ENCODE measurements at regions not wholly inside any gene's neighbourhood (a gene's known extent, or its start where the extent isn't known, plus 50 kb on each side); places are given as distances from the start of the nearest gene placed in this dataset.
A peak's percentile ranks its signal among the peaks of the same experiment; 100 is the strongest.

DNA sequence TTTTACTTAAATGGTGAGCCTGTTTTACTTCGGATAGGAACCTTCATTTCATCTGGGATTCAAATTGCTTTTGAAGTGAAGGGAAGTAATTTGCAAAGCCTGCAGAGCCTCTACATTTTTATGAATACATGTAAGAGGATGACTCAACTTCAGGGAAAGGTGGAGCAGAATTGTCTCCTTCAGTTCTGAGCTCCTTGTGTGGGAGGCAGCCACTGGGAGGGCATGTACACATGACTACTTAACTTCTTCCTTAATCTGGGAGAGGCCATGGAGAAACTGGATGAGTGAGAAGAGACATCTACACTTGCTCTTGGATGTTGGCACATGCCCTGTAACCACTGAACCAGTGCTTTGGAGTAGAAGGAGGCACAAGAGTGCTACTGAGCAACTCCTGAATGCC, 145.1 kb upstream of the NRSN1 start:
- DNase-seq (ENCODE audit: low read depth): peak; percentile 25
- H3K36me3 ChIP-seq (ENCODE audit: control insufficient read depth, insufficient read depth, low read length): no peaks in the 10 kb centered on the region
- no peaks in the 10 kb centered on the region for H3K27me3 ChIP-seq (ENCODE audit: control insufficient read depth, insufficient read depth, low read length)
- H3K4me3 ChIP-seq (ENCODE audit: low read depth, low read length): no peak overlapping the region
- no peak for TF ChIP-seq CTCF (IDR thresholded peaks at IDR 0.05; ENCODE audit: insufficient read depth, low read length, poor library complexity, severe bottlenecking)

DNA sequence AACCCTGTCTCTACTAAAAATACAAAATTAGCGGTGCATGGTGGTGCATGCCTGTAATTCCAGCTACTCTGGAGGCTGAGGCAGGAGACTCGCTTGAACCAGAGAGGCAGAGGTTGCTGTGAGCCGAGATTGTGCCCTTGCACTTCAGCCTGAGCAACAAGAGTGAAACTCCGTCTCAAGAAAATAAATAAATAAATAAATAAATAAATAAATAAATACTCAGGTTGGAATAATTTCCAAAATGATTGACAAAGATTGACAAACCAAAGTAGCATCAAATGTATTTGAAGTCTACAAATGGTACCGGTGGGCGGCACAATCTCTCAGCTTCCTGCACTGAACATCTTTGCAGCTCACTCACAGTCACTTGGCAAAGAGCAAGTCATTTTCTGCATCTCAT, 144.1 kb upstream of the NRSN1 start:
- H3K27me3 ChIP-seq (ENCODE audit: control insufficient read depth, insufficient read depth, low read length): no peaks in the 10 kb centered on the region
- H3K4me3 ChIP-seq (ENCODE audit: low read depth, low read length): no peak overlapping the region
- H3K36me3 ChIP-seq (ENCODE audit: control insufficient read depth, insufficient read depth, low read length): no peaks in the 10 kb centered on the region
- no peak for DNase-seq (ENCODE audit: low read depth)
- no peak for TF ChIP-seq CTCF (IDR thresholded peaks at IDR 0.05; ENCODE audit: insufficient read depth, low read length, poor library complexity, severe bottlenecking)

GRCh38 chr6:23983735-23984134, 142.3 kb upstream of the NRSN1 start:
- H3K27me3 ChIP-seq (ENCODE audit: control insufficient read depth, insufficient read depth, low read length): no peaks in the 10 kb centered on the region
- no peak overlapping the region for H3K4me3 ChIP-seq (ENCODE audit: low read depth, low read length)
- no peak for TF ChIP-seq CTCF (IDR thresholded peaks at IDR 0.05; ENCODE audit: insufficient read depth, low read length, poor library complexity, severe bottlenecking)
- DNase-seq (ENCODE audit: low read depth): no peak
- no peaks in the 10 kb centered on the region for H3K36me3 ChIP-seq (ENCODE audit: control insufficient read depth, insufficient read depth, low read length)

DNA sequence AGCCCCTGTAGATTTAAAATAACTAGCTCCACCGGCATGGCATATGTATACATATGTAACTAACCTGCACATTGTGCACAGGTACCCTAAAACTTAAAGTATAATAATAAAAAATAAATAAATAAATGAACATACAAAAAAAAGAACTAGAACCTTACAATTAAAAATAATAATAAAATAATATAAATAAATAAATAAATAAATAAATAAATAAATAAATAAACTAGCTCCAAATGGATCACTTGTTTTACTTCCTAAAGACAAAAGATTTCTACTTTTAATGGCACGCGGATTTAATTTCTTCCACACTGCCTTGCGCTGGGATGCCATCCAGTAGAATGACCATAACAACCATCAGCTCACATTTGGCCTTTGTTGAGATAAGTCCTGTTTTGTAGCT, 141.0 kb upstream of the NRSN1 start:
- TF ChIP-seq CTCF (IDR thresholded peaks at IDR 0.05; ENCODE audit: insufficient read depth, low read length, poor library complexity, severe bottlenecking): no peak
- no peak overlapping the region for H3K4me3 ChIP-seq (ENCODE audit: low read depth, low read length)

DNA sequence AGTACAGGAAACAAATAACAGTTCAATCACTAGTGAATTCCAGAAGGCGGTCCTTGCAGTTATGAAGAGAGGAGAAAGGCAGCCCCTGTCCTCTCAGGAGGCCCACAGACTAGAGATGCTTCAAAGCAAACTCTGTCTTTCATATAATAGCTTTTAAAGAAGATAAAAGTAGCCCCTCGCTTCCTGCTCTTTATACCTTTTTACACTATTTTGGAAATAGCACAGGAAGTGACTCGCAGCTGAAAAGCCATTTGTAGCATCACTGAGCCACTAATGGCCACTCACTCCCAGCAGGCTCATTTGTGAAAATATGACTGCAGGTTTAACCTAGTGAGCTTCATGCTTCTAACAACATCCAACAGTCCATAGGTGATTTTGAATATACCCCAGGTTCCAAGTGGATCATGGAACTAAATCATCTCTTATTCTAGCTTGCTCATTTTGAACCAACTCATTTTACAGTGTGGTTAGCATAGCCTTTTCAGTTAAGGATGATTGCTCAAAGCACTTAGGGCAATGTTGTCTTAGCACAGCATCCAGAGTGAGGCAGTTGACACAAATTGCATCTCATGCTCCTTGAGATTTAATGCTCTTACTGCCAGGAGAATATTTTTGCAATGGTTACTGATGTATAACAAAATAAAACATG, 136.0 kb upstream of the NRSN1 start:
- H3K4me3 ChIP-seq (ENCODE audit: low read depth, low read length): no peak overlapping the region
- H3K36me3 ChIP-seq (ENCODE audit: control insufficient read depth, insufficient read depth, low read length): no peaks in the 10 kb centered on the region
- no peak for TF ChIP-seq CTCF (IDR thresholded peaks at IDR 0.05; ENCODE audit: insufficient read depth, low read length, poor library complexity, severe bottlenecking)
- no peaks in the 10 kb centered on the region for H3K27me3 ChIP-seq (ENCODE audit: control insufficient read depth, insufficient read depth, low read length)
- no peak for DNase-seq (ENCODE audit: low read depth)

More for the DNA sequence above, 141.0 kb upstream of the NRSN1 start:
- Histone ChIP-seq H3K36me3 (ENCODE audit: control insufficient read depth, insufficient read depth, low read length) (no peaks in the 10 kb centered on the region), H3K27me3 (ENCODE audit: control insufficient read depth, insufficient read depth, low read length) (no peaks in the 10 kb centered on the region)
- DNase-seq (ENCODE audit: low read depth): no peak

DNA sequence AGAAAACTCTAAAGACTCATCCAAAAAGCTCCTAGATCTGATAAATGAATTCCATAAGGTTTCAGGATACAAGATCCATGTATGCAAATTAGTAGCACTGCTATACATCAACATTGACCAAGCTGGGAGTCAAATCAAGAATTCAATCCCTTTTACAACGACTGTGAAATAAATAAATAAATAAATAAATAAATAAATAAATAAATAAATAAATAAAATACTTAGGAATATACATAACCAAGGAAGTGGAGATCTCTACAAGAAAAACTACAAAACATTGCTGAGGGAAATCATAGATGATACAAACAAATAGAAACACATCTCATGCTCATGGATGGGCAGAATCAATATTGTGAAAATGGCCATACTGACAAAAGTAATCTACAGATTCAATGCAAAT, 132.0 kb upstream of the NRSN1 start:
- no peaks in the 10 kb centered on the region for H3K36me3 ChIP-seq (ENCODE audit: control insufficient read depth, insufficient read depth, low read length)
- no peak for TF ChIP-seq CTCF (IDR thresholded peaks at IDR 0.05; ENCODE audit: insufficient read depth, low read length, poor library complexity, severe bottlenecking)
- DNase-seq (ENCODE audit: low read depth): no peak

More for the DNA sequence above, 132.0 kb upstream of the NRSN1 start:
- Histone ChIP-seq H3K27me3 (ENCODE audit: control insufficient read depth, insufficient read depth, low read length) (no peaks in the 10 kb centered on the region), H3K4me3 (ENCODE audit: low read depth, low read length) (no peak overlapping the region)

Measured in kidney epithelial cell (primary cell).